ENCODE measurements at regions not wholly inside any gene's neighbourhood (a gene's known extent, or its start where the extent isn't known, plus 50 kb on each side); places are given as distances from the start of the nearest gene placed in this dataset.

- Histone ChIP-seq H3K27me3 (ENCODE audit: control insufficient read depth, insufficient read depth, low read length) (peaks cover 64% of the 10 kb centered on the region), H3K9me3 (ENCODE audit: control insufficient read depth, low read length) (no peaks in the 10 kb centered on the region), H3K4me1 (ENCODE audit: control insufficient read depth, insufficient read depth, low read length) (peaks cover 4% of the 10 kb centered on the region), H3K36me3 (ENCODE audit: control insufficient read depth, insufficient read depth, low read length) (no peaks in the 10 kb centered on the region), H3K9ac (ENCODE audit: low read length) (no peak overlapping the region), H3K4me3 (ENCODE audit: low read length) (no peak overlapping the region)
Observed at GRCh38 chr7:1293950-1294411, 61.3 kb downstream of the UNCX start.

DNA sequence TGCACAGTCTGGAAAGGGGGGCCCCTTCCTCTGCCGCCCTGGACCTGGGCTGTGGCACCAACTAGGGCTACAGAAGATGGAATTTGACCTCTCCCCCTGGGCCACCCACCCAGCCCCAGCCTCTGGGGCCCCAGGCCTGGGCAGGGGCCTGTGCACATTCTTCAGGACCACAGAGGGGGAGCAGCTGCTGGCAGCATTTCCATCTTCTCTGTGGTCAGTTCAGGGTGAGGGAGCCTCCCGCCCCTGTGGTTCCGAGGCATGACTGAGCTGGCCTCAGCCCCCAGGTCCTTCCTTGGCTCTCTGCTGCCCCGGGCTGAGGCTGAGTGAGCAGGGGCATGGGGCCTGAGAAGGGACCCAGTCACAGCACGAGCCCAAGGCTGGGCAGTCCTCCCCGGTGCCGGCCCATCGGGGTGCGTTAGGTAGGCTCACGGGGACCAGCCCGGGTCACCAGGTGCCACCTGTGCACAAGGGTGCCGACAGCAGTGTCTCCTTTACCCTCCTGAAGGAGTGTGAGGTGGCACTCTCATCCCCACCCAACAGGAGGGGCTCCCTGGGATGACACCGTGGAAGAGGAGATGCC lies 63.2 kb downstream of the UNCX start:
- H3K9ac ChIP-seq (ENCODE audit: low read length): no peak overlapping the region
- H3K9me3 ChIP-seq (ENCODE audit: control insufficient read depth, low read length): no peaks in the 10 kb centered on the region
- no peaks in the 10 kb centered on the region for H3K4me1 ChIP-seq (ENCODE audit: control insufficient read depth, insufficient read depth, low read length)
- peaks cover 55% of the 10 kb centered on the region for H3K27me3 ChIP-seq (ENCODE audit: control insufficient read depth, insufficient read depth, low read length)
- no peaks in the 10 kb centered on the region for H3K36me3 ChIP-seq (ENCODE audit: control insufficient read depth, insufficient read depth, low read length)
- no peak overlapping the region for H3K4me3 ChIP-seq (ENCODE audit: low read length)

DNA sequence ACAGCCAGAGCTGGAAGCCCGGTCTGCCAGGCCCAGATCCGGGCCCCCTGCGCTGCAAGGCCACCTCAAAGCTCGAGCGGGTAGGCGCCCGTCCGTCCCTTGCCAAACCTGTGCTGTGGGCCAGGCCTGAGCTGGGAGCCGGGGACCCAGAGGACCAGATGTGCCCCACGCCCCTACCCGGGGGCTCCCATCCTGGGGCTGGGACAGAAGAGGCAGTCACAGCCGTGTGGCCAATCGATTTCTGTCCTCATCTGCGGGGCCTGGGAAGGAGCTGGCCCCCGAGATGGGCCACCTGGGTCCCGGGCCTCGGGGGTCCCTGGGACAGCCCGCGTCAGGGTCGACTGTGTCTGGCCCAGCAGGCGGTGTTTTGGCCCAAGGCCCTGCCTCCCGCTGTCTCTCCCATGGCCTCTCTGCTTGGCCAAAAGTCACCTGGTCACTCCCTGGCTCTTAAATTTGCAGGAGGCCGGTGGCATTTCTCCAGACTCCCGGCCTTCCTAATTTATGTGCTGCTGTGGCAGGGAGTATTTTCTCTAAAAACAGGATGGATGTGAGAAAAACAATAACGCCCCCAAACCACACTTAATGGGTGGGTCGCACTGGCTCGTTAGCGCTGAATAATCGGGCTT lies 63.8 kb downstream of the UNCX start:
- Histone ChIP-seq H3K9me3 (ENCODE audit: control insufficient read depth, low read length) (no peaks in the 10 kb centered on the region), H3K9ac (ENCODE audit: low read length) (no peak overlapping the region), H3K36me3 (ENCODE audit: control insufficient read depth, insufficient read depth, low read length) (no peaks in the 10 kb centered on the region), H3K27me3 (ENCODE audit: control insufficient read depth, insufficient read depth, low read length) (peaks cover 51% of the 10 kb centered on the region), H3K4me1 (ENCODE audit: control insufficient read depth, insufficient read depth, low read length) (no peaks in the 10 kb centered on the region), H3K4me3 (ENCODE audit: low read length) (no peak overlapping the region)

GRCh38 chr7:1297017-1297960 lies 64.6 kb downstream of the UNCX start:
- H3K36me3 ChIP-seq (ENCODE audit: control insufficient read depth, insufficient read depth, low read length): no peaks in the 10 kb centered on the region
- H3K9ac ChIP-seq (ENCODE audit: low read length): no peak overlapping the region
- no peaks in the 10 kb centered on the region for H3K4me1 ChIP-seq (ENCODE audit: control insufficient read depth, insufficient read depth, low read length)
- peaks cover 44% of the 10 kb centered on the region for H3K27me3 ChIP-seq (ENCODE audit: control insufficient read depth, insufficient read depth, low read length)
- no peak overlapping the region for H3K4me3 ChIP-seq (ENCODE audit: low read length)
- no peaks in the 10 kb centered on the region for H3K9me3 ChIP-seq (ENCODE audit: control insufficient read depth, low read length)

DNA sequence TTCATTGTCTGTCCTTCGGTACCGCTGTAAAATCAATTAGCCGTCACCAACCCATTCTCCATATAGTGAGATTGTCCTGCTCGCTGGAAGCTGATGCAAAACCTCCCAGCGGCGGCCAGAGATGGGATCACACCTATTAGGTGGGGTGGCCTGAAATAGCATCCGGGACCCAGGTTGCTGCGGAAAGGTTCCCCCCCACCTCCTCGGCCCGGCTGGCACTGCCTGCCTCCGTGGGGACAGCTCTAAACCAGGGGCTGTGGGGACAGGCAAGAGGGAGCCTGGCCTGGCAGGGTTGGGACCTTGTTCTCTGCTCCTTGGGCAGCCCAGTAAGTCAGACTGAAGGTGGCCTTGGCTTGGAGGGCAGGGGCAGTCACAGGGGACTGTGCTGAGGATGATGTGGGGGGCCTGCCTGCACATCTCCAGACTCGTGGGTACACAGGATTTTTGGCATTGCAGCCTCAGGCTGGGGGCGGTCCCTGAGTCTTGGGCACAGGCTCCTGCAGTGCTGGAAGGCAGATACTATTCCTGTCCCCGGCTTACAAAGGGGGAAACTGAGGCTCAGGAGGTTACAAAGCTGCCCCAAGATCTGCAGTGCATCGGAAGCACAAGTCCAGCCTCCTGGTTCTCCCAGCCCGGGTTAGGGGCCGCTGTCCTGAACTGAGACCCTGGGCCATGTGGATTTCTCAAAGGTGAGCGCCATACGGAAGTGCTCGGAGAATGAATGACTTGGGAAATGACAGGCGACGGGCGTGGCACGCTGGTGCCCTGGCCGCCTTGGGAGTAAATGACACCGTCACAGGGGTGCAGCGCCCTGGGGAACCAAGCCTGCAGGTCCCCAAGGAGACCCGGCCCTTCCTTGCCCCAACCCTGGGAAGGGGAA lies 65.6 kb downstream of the UNCX start:
- Histone ChIP-seq H3K4me3 (ENCODE audit: low read length) (no peak overlapping the region), H3K27me3 (ENCODE audit: control insufficient read depth, insufficient read depth, low read length) (peaks cover 42% of the 10 kb centered on the region), H3K4me1 (ENCODE audit: control insufficient read depth, insufficient read depth, low read length) (no peaks in the 10 kb centered on the region), H3K9ac (ENCODE audit: low read length) (no peak overlapping the region), H3K36me3 (ENCODE audit: control insufficient read depth, insufficient read depth, low read length) (no peaks in the 10 kb centered on the region), H3K9me3 (ENCODE audit: control insufficient read depth, low read length) (no peaks in the 10 kb centered on the region)

DNA sequence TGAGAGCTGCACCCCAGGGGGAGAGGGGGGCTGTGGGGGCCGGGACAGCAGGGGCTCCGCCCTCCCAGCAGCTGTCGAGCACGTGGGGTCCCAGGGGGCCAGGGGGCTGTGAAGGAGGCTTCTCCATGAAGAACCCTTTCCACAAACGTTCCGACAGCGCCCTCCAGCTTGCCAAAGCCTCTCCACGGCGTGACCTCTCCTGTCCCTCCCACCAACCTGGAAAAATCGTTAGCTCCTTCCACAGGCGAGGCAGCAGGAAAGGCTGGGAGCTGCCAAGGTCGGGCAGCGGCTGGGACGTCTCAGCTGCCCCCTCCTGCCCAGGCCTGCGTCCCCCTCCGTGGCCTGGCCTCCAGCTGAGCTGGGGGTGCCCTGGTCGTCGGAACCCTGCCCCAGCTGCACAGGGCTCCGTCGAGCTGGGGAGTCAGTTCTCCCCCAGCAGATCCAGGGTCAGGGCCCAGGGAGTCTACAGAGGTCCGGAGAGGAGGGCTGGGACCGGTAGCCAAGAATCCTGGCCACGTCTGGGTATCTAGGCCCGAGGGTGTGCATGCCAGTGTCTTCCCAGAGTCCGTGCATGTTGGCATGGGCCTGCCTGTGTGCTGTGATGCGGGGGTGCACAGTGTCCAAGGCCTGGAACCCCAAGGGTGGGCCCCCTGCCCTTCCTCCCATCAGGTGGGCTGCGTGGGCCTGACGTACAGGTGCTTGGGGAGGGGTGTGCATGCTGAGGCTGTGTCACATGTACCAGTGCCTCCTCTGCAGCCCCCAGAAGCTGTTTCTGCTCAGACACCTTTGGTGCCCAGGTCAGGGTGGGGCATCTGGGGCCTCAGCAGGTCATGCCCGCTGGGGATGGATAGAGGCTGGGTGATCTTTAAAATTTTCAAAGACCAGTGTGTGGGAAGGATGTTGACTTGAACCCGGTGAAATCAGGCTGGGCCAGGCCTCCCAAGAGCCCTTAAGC lies 66.5 kb downstream of the UNCX start:
- H3K9me3 ChIP-seq (ENCODE audit: control insufficient read depth, low read length): no peaks in the 10 kb centered on the region
- H3K4me3 ChIP-seq (ENCODE audit: low read length): no peak overlapping the region
- no peaks in the 10 kb centered on the region for H3K36me3 ChIP-seq (ENCODE audit: control insufficient read depth, insufficient read depth, low read length)
- peaks cover 42% of the 10 kb centered on the region for H3K27me3 ChIP-seq (ENCODE audit: control insufficient read depth, insufficient read depth, low read length)
- H3K9ac ChIP-seq (ENCODE audit: low read length): no peak overlapping the region
- no peaks in the 10 kb centered on the region for H3K4me1 ChIP-seq (ENCODE audit: control insufficient read depth, insufficient read depth, low read length)

GRCh38 chr7:1300206-1300605 lies 67.5 kb downstream of the UNCX start:
- peaks cover 42% of the 10 kb centered on the region for H3K27me3 ChIP-seq (ENCODE audit: control insufficient read depth, insufficient read depth, low read length)
- H3K9me3 ChIP-seq (ENCODE audit: control insufficient read depth, low read length): no peaks in the 10 kb centered on the region
- no peak overlapping the region for H3K4me3 ChIP-seq (ENCODE audit: low read length)
- no peaks in the 10 kb centered on the region for H3K4me1 ChIP-seq (ENCODE audit: control insufficient read depth, insufficient read depth, low read length)
- H3K36me3 ChIP-seq (ENCODE audit: control insufficient read depth, insufficient read depth, low read length): no peaks in the 10 kb centered on the region
- H3K9ac ChIP-seq (ENCODE audit: low read length): no peak overlapping the region

DNA sequence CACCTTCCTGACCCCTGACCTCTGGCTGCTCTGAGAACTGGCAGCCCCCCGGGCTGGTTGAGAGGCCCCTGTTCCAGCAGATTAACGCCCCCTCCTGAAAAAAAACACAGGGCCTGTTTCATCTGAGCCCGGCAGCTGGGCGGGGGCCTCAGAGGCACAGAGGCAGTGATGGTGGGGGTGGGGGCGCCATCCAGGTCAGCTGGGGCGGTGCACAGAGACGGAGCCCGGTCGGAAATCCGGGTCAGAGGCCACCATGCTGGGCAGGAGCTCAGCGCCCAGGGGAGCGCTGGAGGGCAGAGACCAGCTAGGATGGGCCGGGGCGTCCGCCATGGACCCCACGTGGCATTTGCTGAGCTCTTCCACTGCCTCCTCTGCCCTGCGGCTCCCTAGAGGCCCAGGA lies 68.0 kb downstream of the UNCX start:
- Histone ChIP-seq H3K9ac (ENCODE audit: low read length) (no peak overlapping the region), H3K4me3 (ENCODE audit: low read length) (no peak overlapping the region), H3K4me1 (ENCODE audit: control insufficient read depth, insufficient read depth, low read length) (no peaks in the 10 kb centered on the region), H3K27me3 (ENCODE audit: control insufficient read depth, insufficient read depth, low read length) (peaks cover 42% of the 10 kb centered on the region), H3K36me3 (ENCODE audit: control insufficient read depth, insufficient read depth, low read length) (no peaks in the 10 kb centered on the region), H3K9me3 (ENCODE audit: control insufficient read depth, low read length) (no peaks in the 10 kb centered on the region)

DNA sequence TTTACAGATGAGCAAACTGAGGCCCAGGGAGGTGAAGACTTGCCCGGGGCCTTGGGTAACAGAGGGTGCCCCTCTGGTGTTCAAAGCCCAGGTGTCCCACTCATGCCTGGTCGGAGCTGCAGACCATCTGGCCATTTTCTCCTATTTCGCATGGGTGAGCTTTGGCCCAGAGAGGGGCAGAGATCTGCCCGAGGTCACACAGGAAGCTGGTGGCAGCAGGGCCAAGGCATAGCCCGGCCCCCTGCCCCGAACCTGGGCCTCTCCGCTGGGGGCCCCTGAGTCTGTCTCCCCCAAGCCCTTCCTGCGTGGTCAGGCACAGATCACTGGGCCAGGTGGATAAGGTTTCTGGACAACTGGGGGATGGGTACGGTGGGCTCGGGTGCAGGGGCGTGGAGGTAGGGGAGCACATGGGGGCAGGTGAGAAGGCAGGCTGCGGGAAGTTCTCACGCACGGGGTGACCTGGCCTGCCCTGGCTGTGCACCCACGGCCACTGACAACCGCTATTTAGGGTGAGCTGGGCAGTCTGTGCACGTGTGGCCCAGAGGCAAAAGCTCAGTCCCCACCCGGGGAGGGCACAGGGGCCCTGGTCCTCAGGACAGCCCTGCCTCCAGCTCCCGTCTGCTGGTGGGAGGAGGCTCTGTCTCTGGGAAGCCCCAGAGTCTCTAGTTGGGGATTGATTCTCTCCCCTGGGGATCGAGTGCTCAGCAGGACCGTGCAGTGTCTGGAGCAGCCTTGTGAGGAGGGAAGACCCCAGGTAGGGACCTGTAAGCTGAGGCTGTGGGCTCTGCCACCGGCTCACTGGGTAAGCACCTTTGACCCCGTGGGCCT lies 68.6 kb downstream of the UNCX start:
- Histone ChIP-seq H3K27me3 (ENCODE audit: control insufficient read depth, insufficient read depth, low read length) (peaks cover 36% of the 10 kb centered on the region), H3K36me3 (ENCODE audit: control insufficient read depth, insufficient read depth, low read length) (no peaks in the 10 kb centered on the region), H3K9ac (ENCODE audit: low read length) (no peak overlapping the region), H3K9me3 (ENCODE audit: control insufficient read depth, low read length) (no peaks in the 10 kb centered on the region), H3K4me3 (ENCODE audit: low read length) (no peak overlapping the region), H3K4me1 (ENCODE audit: control insufficient read depth, insufficient read depth, low read length) (no peaks in the 10 kb centered on the region)

- H3K36me3 ChIP-seq (ENCODE audit: control insufficient read depth, insufficient read depth, low read length): no peaks in the 10 kb centered on the region
- H3K4me1 ChIP-seq (ENCODE audit: control insufficient read depth, insufficient read depth, low read length): no peaks in the 10 kb centered on the region
- H3K9ac ChIP-seq (ENCODE audit: low read length): no peak overlapping the region
- H3K27me3 ChIP-seq (ENCODE audit: control insufficient read depth, insufficient read depth, low read length): peaks cover 31% of the 10 kb centered on the region
- no peak overlapping the region for H3K4me3 ChIP-seq (ENCODE audit: low read length)
- no peaks in the 10 kb centered on the region for H3K9me3 ChIP-seq (ENCODE audit: control insufficient read depth, low read length)
Observed at GRCh38 chr7:1301882-1302251, 69.2 kb downstream of the UNCX start.
